MM.1S (cell line): ENCODE measurements at regions not wholly inside any gene's neighbourhood (a gene's known extent, or its start where the extent isn't known, plus 50 kb on each side); places are given as distances from the start of the nearest gene placed in this dataset.

Experiments used
- DNase-seq: peaks from one replicate; pipeline ENCODE4 v3.0.0-alpha.2; 2015
- H2AFZ ChIP-seq: fragments of 300-600 bp; sonication (generic); 2 replicates; pipeline ENCODE4 v1.6.0; 2016; ENCODE audit warnings: antibody characterized with exemption, low read length
- H3F3A ChIP-seq: fragments of 300-600 bp; sonication (generic); 2 replicates; pipeline ENCODE4 v1.6.1; 2016; ENCODE audit warnings: mild to moderate bottlenecking, antibody characterized with exemption, low read length, moderate library complexity, mixed read lengths; ENCODE audit not compliant: insufficient read depth
- H3K27ac ChIP-seq: fragments of 300-600 bp; sonication (generic); 2 replicates; pipeline ENCODE4 v1.5.1; 2016; ENCODE audit warnings: mild to moderate bottlenecking, low read length
- H3K27me3 ChIP-seq: fragments of 300-600 bp; sonication (generic); replicated peaks from 2 replicates; pipeline ENCODE4 v1.6.0; 2016; ENCODE audit warnings: low read length; ENCODE audit not compliant: insufficient read depth
- H3K36me3 ChIP-seq: fragments of 300-600 bp; sonication (generic); replicated peaks from 2 replicates; pipeline ENCODE4 v1.6.1; 2016; ENCODE audit warnings: mild to moderate bottlenecking, low read length, mixed read lengths; ENCODE audit not compliant: insufficient read depth
- H3K4me1 ChIP-seq: fragments of 300-600 bp; sonication (generic); 2 replicates; pipeline ENCODE4 v1.6.1; 2016; ENCODE audit warnings: low read length, mixed read lengths
- H3K4me2 ChIP-seq: fragments of 300-600 bp; sonication (generic); 2 replicates; pipeline ENCODE4 v1.6.0; 2016; ENCODE audit warnings: low read depth, low read length
- H3K4me3 ChIP-seq: fragments of 300-600 bp; sonication (generic); 2 replicates; pipeline ENCODE4 v1.5.1; 2016; ENCODE audit warnings: low read length, mixed read lengths
- H3K79me2 ChIP-seq: fragments of 300-600 bp; sonication (generic); 2 replicates; pipeline ENCODE4 v1.6.1; 2016; ENCODE audit warnings: mixed run types, low read length, mixed read lengths
- H3K9ac ChIP-seq: fragments of 300-600 bp; sonication (generic); 2 replicates; pipeline ENCODE4 v1.6.1; 2016; ENCODE audit warnings: low read length, mixed read lengths
- H3K9me2 ChIP-seq: fragments of 300-600 bp; sonication (generic); replicated peaks from 2 replicates; pipeline ENCODE4 v1.6.1; 2016; ENCODE audit warnings: mild to moderate bottlenecking, low read length, mixed read lengths; ENCODE audit not compliant: insufficient read depth
- H3K9me3 ChIP-seq: fragments of 300-600 bp; sonication (generic); replicated peaks from 2 replicates; pipeline ENCODE4 v1.6.1; 2016; ENCODE audit warnings: mild to moderate bottlenecking, low read length, mixed read lengths; ENCODE audit not compliant: insufficient read depth
- H4K20me1 ChIP-seq: fragments of 300-600 bp; sonication (generic); 2 replicates; pipeline ENCODE4 v1.6.1; 2016; ENCODE audit warnings: mild to moderate bottlenecking, low read length, moderate library complexity, mixed read lengths; ENCODE audit not compliant: insufficient read depth
- EZH2 ChIP-seq: fragments of 300-600 bp; sonication (generic); optimal IDR thresholded peaks from 2 replicates; pipeline ENCODE3; 2017; ENCODE audit warnings: low read depth, mild to moderate bottlenecking, antibody characterized with exemption, low read length, mixed read lengths
- EZH2phosphoT487 ChIP-seq: fragments of 300-600 bp; sonication (generic); IDR thresholded peaks from 2 replicates; pipeline ENCODE4 v1.6.1; 2018; ENCODE audit warnings: antibody characterized with exemption, low read length
- TF ChIP-seq, protein P1 (sequence below): fragments of 300-600 bp; sonication (generic); IDR thresholded peaks from 2 replicates; pipeline ENCODE4 v1.5.1; 2016; ENCODE audit warnings: antibody characterized with exemption, low read length, mixed read lengths

DNA sequence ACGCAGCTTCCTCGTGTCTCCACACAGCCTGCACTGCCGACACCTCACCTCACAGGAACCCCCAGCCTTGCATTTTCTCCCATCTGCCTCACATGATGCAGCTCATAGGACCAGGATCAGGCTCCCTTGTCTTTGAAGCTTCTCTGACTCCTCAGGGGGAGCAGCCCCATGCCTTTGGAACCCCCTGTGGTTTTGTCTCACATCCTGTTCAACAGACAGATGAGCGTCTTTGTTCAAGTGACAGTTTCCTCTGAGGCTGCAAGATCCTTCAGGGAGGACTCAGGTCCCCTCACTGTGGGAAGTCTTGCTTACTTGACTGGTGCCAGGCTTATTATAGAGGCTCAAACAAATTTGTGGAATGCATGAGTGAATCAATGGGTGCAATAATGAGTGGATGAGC lies 667.1 kb downstream of the INHBA start:
- Histone ChIP-seq H3K9me3 (no peaks in the 10 kb centered on the region), H4K20me1 (no peaks in the 10 kb centered on the region), H3K27me3 (no peaks in the 10 kb centered on the region), H3K27ac (no peak overlapping the region), H3K4me3 (no peak overlapping the region), H2AFZ (no peak overlapping the region), H3K9ac (no peak overlapping the region), H3F3A (no peaks in the 10 kb centered on the region), H3K9me2 (no peaks in the 10 kb centered on the region), H3K4me1 (no peaks in the 10 kb centered on the region), H3K36me3 (no peaks in the 10 kb centered on the region), H3K4me2 (no peak overlapping the region), H3K79me2 (no peaks in the 10 kb centered on the region)
- TF ChIP-seq EZH2phosphoT487 (no peak), EZH2 (no peak)
- TF ChIP-seq, protein P1, sequence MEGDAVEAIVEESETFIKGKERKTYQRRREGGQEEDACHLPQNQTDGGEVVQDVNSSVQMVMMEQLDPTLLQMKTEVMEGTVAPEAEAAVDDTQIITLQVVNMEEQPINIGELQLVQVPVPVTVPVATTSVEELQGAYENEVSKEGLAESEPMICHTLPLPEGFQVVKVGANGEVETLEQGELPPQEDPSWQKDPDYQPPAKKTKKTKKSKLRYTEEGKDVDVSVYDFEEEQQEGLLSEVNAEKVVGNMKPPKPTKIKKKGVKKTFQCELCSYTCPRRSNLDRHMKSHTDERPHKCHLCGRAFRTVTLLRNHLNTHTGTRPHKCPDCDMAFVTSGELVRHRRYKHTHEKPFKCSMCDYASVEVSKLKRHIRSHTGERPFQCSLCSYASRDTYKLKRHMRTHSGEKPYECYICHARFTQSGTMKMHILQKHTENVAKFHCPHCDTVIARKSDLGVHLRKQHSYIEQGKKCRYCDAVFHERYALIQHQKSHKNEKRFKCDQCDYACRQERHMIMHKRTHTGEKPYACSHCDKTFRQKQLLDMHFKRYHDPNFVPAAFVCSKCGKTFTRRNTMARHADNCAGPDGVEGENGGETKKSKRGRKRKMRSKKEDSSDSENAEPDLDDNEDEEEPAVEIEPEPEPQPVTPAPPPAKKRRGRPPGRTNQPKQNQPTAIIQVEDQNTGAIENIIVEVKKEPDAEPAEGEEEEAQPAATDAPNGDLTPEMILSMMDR, result no peak
- no peak for DNase-seq

DNA sequence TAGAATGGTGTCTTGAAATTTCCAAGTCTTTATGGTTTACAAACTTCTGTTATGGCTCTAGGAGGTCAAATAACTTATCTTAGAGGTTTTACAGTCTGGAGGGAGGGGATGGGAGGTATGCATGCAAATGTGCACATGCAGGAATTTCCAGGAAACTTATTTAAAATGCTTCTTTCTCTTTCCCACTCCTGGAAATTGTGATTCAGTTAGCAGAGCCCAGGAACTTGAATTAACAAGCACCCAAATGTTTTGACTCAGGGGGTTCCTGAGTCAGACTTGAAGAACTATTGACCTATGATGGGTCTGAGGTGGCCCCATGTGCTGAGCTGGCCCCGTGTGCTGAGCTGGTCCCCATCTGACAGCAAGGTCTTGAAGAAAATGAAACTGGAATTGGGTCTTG lies 669.4 kb downstream of the INHBA start:
- Histone ChIP-seq H3F3A (no peaks in the 10 kb centered on the region), H4K20me1 (no peaks in the 10 kb centered on the region), H2AFZ (no peak overlapping the region), H3K9me3 (no peaks in the 10 kb centered on the region), H3K27me3 (no peaks in the 10 kb centered on the region), H3K4me3 (no peak overlapping the region), H3K79me2 (no peaks in the 10 kb centered on the region), H3K9ac (no peak overlapping the region), H3K4me1 (no peaks in the 10 kb centered on the region), H3K27ac (no peak overlapping the region), H3K9me2 (no peaks in the 10 kb centered on the region), H3K36me3 (no peaks in the 10 kb centered on the region), H3K4me2 (no peak overlapping the region)
- TF ChIP-seq EZH2phosphoT487 (no peak), EZH2 (no peak)
- TF ChIP-seq, protein P1, result no peak
- DNase-seq, result no peak

DNA sequence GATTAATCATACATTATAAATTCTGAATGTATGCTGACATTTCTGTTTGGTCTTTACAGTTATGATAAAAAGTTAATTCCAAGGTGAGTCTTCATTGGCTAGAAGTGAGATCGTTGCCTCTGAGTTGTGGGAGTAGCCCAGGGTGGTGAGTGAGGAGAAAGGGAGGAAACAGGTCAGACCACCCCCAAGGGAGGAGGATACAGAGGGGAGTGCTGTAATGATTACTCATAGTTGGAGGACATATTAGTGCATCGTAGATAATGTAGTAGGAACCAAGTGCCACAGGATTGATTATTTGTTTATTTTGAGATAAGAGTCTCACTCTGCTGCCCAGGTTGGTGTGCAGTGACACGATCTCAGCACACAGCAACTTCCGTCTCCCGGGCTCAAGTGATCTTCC lies 672.2 kb downstream of the INHBA start:
- Histone ChIP-seq H3K4me1 (no peaks in the 10 kb centered on the region), H4K20me1 (no peaks in the 10 kb centered on the region), H3K9me3 (no peaks in the 10 kb centered on the region), H3K79me2 (no peaks in the 10 kb centered on the region), H3K9ac (no peak overlapping the region), H3K4me2 (no peak overlapping the region), H3K27me3 (no peaks in the 10 kb centered on the region), H3K27ac (no peak overlapping the region), H3F3A (no peaks in the 10 kb centered on the region), H2AFZ (no peak overlapping the region), H3K36me3 (no peaks in the 10 kb centered on the region), H3K9me2 (no peaks in the 10 kb centered on the region), H3K4me3 (no peak overlapping the region)
- TF ChIP-seq EZH2phosphoT487, result no peak
- TF ChIP-seq EZH2, result no peak
- TF ChIP-seq, protein P1, result no peak
- DNase-seq, result no peak

DNA sequence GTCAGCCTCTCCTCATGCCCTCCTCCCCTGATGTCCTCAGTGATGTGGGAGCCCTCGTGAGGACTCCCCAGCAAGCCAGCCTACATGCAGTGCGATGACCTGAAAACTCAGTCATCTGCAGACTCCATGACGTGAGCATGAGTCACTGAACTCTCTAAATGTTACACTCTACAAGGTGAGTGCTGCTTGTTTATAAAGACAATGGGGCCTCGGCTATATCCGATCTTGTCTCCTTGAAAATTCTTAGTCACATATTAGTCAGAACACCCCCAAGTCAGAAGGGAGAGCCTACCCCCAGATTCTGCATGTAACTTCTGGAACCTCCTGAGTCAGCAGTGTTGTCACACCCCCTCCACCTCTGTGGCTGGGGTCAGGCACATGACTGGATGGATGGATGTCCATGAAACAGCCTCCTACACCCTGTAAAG lies 673.8 kb downstream of the INHBA start:
- TF ChIP-seq EZH2 (no peak), EZH2phosphoT487 (no peak)
- TF ChIP-seq, protein P1, result no peak
- Histone ChIP-seq H3K9me2 (no peaks in the 10 kb centered on the region), H2AFZ (no peak overlapping the region), H3K4me3 (no peak overlapping the region), H3K4me1 (no peaks in the 10 kb centered on the region), H3F3A (no peaks in the 10 kb centered on the region), H3K79me2 (no peaks in the 10 kb centered on the region), H3K27ac (no peak overlapping the region), H3K9ac (no peak overlapping the region), H3K9me3 (no peaks in the 10 kb centered on the region), H3K27me3 (no peaks in the 10 kb centered on the region), H3K4me2 (no peak overlapping the region), H4K20me1 (no peaks in the 10 kb centered on the region), H3K36me3 (no peaks in the 10 kb centered on the region)
- DNase-seq, result no peak
